ENCODE measurements at regions not wholly inside any gene's neighbourhood (a gene's known extent, or its start where the extent isn't known, plus 50 kb on each side); places are given as distances from the start of the nearest gene placed in this dataset.
A peak's percentile ranks its signal among the peaks of the same experiment; 100 is the strongest.
"Not testable (repeated sequence)": the region's sequence is repeated elsewhere in the genome, so short reads cannot be mapped to it uniquely, and the experiment has no call there.

GRCh38 chr22:22697377-22698117 lies 53.1 kb downstream of the GGTLC2 start:
- no peak for DNase-seq

GRCh38 chr22:22698263-22698750 lies 53.9 kb downstream of the GGTLC2 start:
- DNase-seq = no peak
- TF ChIP-seq GATA1 (IDR thresholded peaks at IDR 0.05; ENCODE audit: low read depth, low read length) (no peak), POLR2A (IDR thresholded peaks at IDR 0.05; ENCODE audit: low read length) (no peak)

More at GRCh38 chr22:22697377-22698117, 53.1 kb downstream of the GGTLC2 start:
- no peak for TF ChIP-seq POLR2A (IDR thresholded peaks at IDR 0.05; ENCODE audit: low read length)
- no peak for TF ChIP-seq GATA1 (IDR thresholded peaks at IDR 0.05; ENCODE audit: low read depth, low read length)

GRCh38 chr22:22700631-22701030 lies 56.2 kb downstream of the GGTLC2 start:
- TF ChIP-seq POLR2A (IDR thresholded peaks at IDR 0.05; ENCODE audit: low read length) = no peak
- no peak for TF ChIP-seq GATA1 (IDR thresholded peaks at IDR 0.05; ENCODE audit: low read depth, low read length)
- no peak for DNase-seq

GRCh38 chr22:22701557-22701956 lies 57.1 kb downstream of the GGTLC2 start:
- not testable (repeated sequence) for DNase-seq

GRCh38 chr22:22702237-22703202 lies 58.1 kb downstream of the GGTLC2 start:
- TF ChIP-seq POLR2A (IDR thresholded peaks at IDR 0.05; ENCODE audit: low read length) = no peak
- no peak for DNase-seq

- TF ChIP-seq POLR2A (IDR thresholded peaks at IDR 0.05; ENCODE audit: low read length) = no peak
- TF ChIP-seq GATA1 (IDR thresholded peaks at IDR 0.05; ENCODE audit: low read depth, low read length) = no peak
These were observed 58.8 kb downstream of the GGTLC2 start for GRCh38 chr22:22703203-22703570.

GRCh38 chr22:22703715-22704114 lies 59.3 kb downstream of the GGTLC2 start:
- no peak for DNase-seq
- TF ChIP-seq GATA1 (IDR thresholded peaks at IDR 0.05; ENCODE audit: low read depth, low read length) (no peak), POLR2A (IDR thresholded peaks at IDR 0.05; ENCODE audit: low read length) (no peak)

More at GRCh38 chr22:22703203-22703570, 58.8 kb downstream of the GGTLC2 start:
- no peak for DNase-seq

GRCh38 chr22:22704156-22704946 lies 59.9 kb downstream of the GGTLC2 start:
- TF ChIP-seq GATA1 (IDR thresholded peaks at IDR 0.05; ENCODE audit: low read depth, low read length) (no peak), POLR2A (IDR thresholded peaks at IDR 0.05; ENCODE audit: low read length) (no peak)
- DNase-seq = no peak

- TF ChIP-seq GATA1 (IDR thresholded peaks at IDR 0.05; ENCODE audit: low read depth, low read length) = no peak
- TF ChIP-seq POLR2A (IDR thresholded peaks at IDR 0.05; ENCODE audit: low read length) = no peak
- no peak for DNase-seq
These were observed 61.1 kb downstream of the GGTLC2 start for GRCh38 chr22:22705328-22706100.

GRCh38 chr22:22706253-22706915 lies 62.0 kb downstream of the GGTLC2 start:
- no peak for DNase-seq
- no peak for TF ChIP-seq GATA1 (IDR thresholded peaks at IDR 0.05; ENCODE audit: low read depth, low read length)
- no peak for TF ChIP-seq POLR2A (IDR thresholded peaks at IDR 0.05; ENCODE audit: low read length)

GRCh38 chr22:22709719-22710445 lies 65.5 kb downstream of the GGTLC2 start:
- peak; percentile 26 to 28 for DNase-seq
- TF ChIP-seq POLR2A (IDR thresholded peaks at IDR 0.05; ENCODE audit: low read length) (no peak), GATA1 (IDR thresholded peaks at IDR 0.05; ENCODE audit: low read depth, low read length) (no peak)
